ENCODE measurements at regions not wholly inside any gene's neighbourhood (a gene's known extent, or its start where the extent isn't known, plus 50 kb on each side); places are given as distances from the start of the nearest gene placed in this dataset.

GRCh38 chr15:24901409-24901808 is 53.4 kb upstream of the SNRPN start:
- TF ChIP-seq RAD21 (IDR thresholded peaks at IDR 0.05; ENCODE audit: low read depth) (no peak), YY1 (IDR thresholded peaks at IDR 0.05; ENCODE audit: extremely low read depth, insufficient replicate concordance, low read depth, low read length) (no peak), POLR2A (IDR thresholded peaks at IDR 0.05; ENCODE audit: borderline replicate concordance, extremely low read depth, insufficient read depth, insufficient read length) (no peak), CTCF (IDR thresholded peaks at IDR 0.05 in 2 of 3, conservative IDR thresholded peaks at IDR 0.05 in 1 of 3; ENCODE audit: borderline replicate concordance in 1 of 3, insufficient read depth in 1 of 3, low read depth in 2 of 3, low read length in 2 of 3) (no peak), EZH2 (IDR thresholded peaks at IDR 0.05) (no peak), MAX (IDR thresholded peaks at IDR 0.05) (no peak), JUND (IDR thresholded peaks at IDR 0.05) (no peak), EZH2phosphoT487 (IDR thresholded peaks at IDR 0.05; ENCODE audit: borderline replicate concordance) (no peak), POLR2AphosphoS5 (IDR thresholded peaks at IDR 0.05; ENCODE audit: low read depth, low read length) (no peak), TCF7L2 (IDR thresholded peaks at IDR 0.05; ENCODE audit: borderline replicate concordance, extremely low read depth, insufficient read depth, insufficient read length) (no peak), ZBTB33 (IDR thresholded peaks at IDR 0.05; ENCODE audit: extremely low read depth, insufficient replicate concordance, low read length) (no peak)
